MCF 10A (cell line): ENCODE measurements at regions not wholly inside any gene's neighbourhood (a gene's known extent, or its start where the extent isn't known, plus 50 kb on each side); places are given as distances from the start of the nearest gene placed in this dataset.
"Not testable (repeated sequence)": the region's sequence is repeated elsewhere in the genome, so short reads cannot be mapped to it uniquely, and the experiment has no call there.

Source experiments
- BruUV-seq: library from RNA; stranded (reverse); fragments of 400-500 nt; replicated peaks from 2 replicates; lab custom pipeline; 2021; lab: Mats Ljungman, UMichigan
- CTCF ChIA-PET: fragments of 300-600 bp; sonication (Branson Sonifier 250); formaldehyde crosslinking; extraction: SDS; loops from one replicate; lab custom pipeline; 2021; ENCODE audit warnings: antibody characterized with exemption, inconsistent platforms; lab: Yijun Ruan, JAX
- POLR2A ChIA-PET: fragments of 300-600, 350-650 bp; sonication (Branson Sonifier 250); formaldehyde crosslinking; extraction: SDS; loops from one replicate; lab custom pipeline; 2020; ENCODE audit warnings: antibody characterized with exemption, inconsistent platforms; lab: Yijun Ruan, JAX
- DNase-seq: peaks from one replicate; pipeline ENCODE4 v3.0.0-alpha.2; 2018; ENCODE audit not compliant: unreplicated experiment
- H3K27ac Mint-ChIP-seq: one replicate; pipeline ENCODE4 v1.8.0; 2022; ENCODE audit warnings: mild to moderate bottlenecking, low read depth, mixed read lengths; ENCODE audit not compliant: unreplicated experiment
- H3K27me3 Mint-ChIP-seq: one replicate; pipeline ENCODE4 v1.8.0; 2022; ENCODE audit warnings: mixed read lengths; ENCODE audit not compliant: insufficient read depth, unreplicated experiment
- H3K36me3 Mint-ChIP-seq: one replicate; pipeline ENCODE4 v1.8.0; 2022; ENCODE audit warnings: mild to moderate bottlenecking, moderate library complexity, mixed read lengths; ENCODE audit not compliant: insufficient read depth, unreplicated experiment
- H3K4me1 Mint-ChIP-seq: one replicate; pipeline ENCODE4 v1.8.0; 2022; ENCODE audit warnings: mixed read lengths; ENCODE audit not compliant: insufficient read depth, unreplicated experiment
- H3K4me3 Mint-ChIP-seq: one replicate; pipeline ENCODE4 v1.8.0; 2022; ENCODE audit warnings: mild to moderate bottlenecking, moderate library complexity, mixed read lengths; ENCODE audit not compliant: unreplicated experiment
- H3K9me3 Mint-ChIP-seq: one replicate; pipeline ENCODE4 v1.8.0; 2022; ENCODE audit warnings: mixed read lengths; ENCODE audit not compliant: unreplicated experiment
- CTCF ChIP-seq: fragments of 200-600 bp; IDR thresholded peaks from one replicate; pipeline ENCODE4 v1.8.0; 2022; ENCODE audit warnings: antibody characterized with exemption, mild to moderate bottlenecking; ENCODE audit not compliant: unreplicated experiment
- intact Hi-C: fragments of 100-400 bp; cut with micrococcal nuclease; formaldehyde crosslinking; loops from 2 replicates; pipeline ENCODE4 v1.14.1; 2022

- DNase-seq: no peak
- Mint-ChIP-seq H3K27ac (no peak overlapping the region), H3K4me3 (no peak overlapping the region), H3K27me3 (peaks cover 19% of the 10 kb centered on the region), H3K4me1 (peaks cover under 1% of the 10 kb centered on the region), H3K9me3 (peaks cover 20% of the 10 kb centered on the region), H3K36me3 (no peaks in the 10 kb centered on the region)
- CTCF ChIA-PET: interaction anchor here (0.6 to 1.3 kb wide), 5 partner anchors 24 to 638 kb away, joined by 3 to 4 read pairs (median 3); no protein-coding TSS in a partner anchor
- POLR2A ChIA-PET: no interaction called here
- no peak for TF ChIP-seq CTCF
- no TSS peak for BruUV-seq
- intact Hi-C loops: no loop called here
Measured at GRCh38 chr7:131943211-131943610, 386.8 kb upstream of the PODXL start.

GRCh38 chr7:131942287-131943150 is 386.1 kb upstream of the PODXL start:
- H3K27me3 Mint-ChIP-seq: peaks cover 19% of the 10 kb centered on the region
- no peaks in the 10 kb centered on the region for H3K36me3 Mint-ChIP-seq
- CTCF ChIA-PET: interaction anchor here (0.6 to 1.3 kb wide), 5 partner anchors 23 to 638 kb away, joined by 3 to 4 read pairs (median 3); no protein-coding TSS in a partner anchor
- peaks cover 20% of the 10 kb centered on the region for H3K9me3 Mint-ChIP-seq
- H3K4me3 Mint-ChIP-seq: no peak overlapping the region
- no peaks in the 10 kb centered on the region for H3K4me1 Mint-ChIP-seq
- POLR2A ChIA-PET: no interaction called here
- no peak for TF ChIP-seq CTCF
- BruUV-seq: no TSS peak
- H3K27ac Mint-ChIP-seq: no peak overlapping the region
- DNase-seq: no peak
- intact Hi-C loops: no loop called here

GRCh38 chr7:131941291-131941690 is 384.9 kb upstream of the PODXL start:
- H3K36me3 Mint-ChIP-seq: no peaks in the 10 kb centered on the region
- no peaks in the 10 kb centered on the region for H3K4me1 Mint-ChIP-seq
- peaks cover 19% of the 10 kb centered on the region for H3K27me3 Mint-ChIP-seq
- intact Hi-C loops: no loop called here
- no peak for TF ChIP-seq CTCF
- ChIA-PET CTCF (interaction anchor here (0.6 to 1.3 kb wide), 2 partner anchors 204 to 1560 kb away, joined by 3 read pairs; no protein-coding TSS in a partner anchor), POLR2A (no interaction called here)
- H3K27ac Mint-ChIP-seq: no peak overlapping the region
- no TSS peak for BruUV-seq
- no peak for DNase-seq
- H3K9me3 Mint-ChIP-seq: peaks cover 20% of the 10 kb centered on the region
- H3K4me3 Mint-ChIP-seq: no peak overlapping the region

GRCh38 chr7:131940621-131941165 is 384.3 kb upstream of the PODXL start:
- BruUV-seq: no TSS peak
- intact Hi-C loops: no loop called here
- Mint-ChIP-seq H3K27me3 (peaks cover 19% of the 10 kb centered on the region), H3K36me3 (no peaks in the 10 kb centered on the region), H3K4me1 (no peaks in the 10 kb centered on the region), H3K9me3 (peaks cover 20% of the 10 kb centered on the region), H3K4me3 (no peak overlapping the region), H3K27ac (no peak overlapping the region)
- TF ChIP-seq CTCF: no peak
- ChIA-PET POLR2A (no interaction called here), CTCF (interaction anchor here (1.3 kb wide), 1 partner anchor 205 kb away, joined by 3 read pairs; no protein-coding TSS in a partner anchor)
- DNase-seq: no peak

- BruUV-seq, POLR2A ChIA-PET, DNase-seq, H3K36me3 Mint-ChIP-seq, H3K27ac Mint-ChIP-seq, H3K4me3 Mint-ChIP-seq, intact Hi-C loops, H3K4me1 Mint-ChIP-seq: not testable (repeated sequence)
- CTCF ChIA-PET: interaction anchor here (0.6 to 0.7 kb wide), 2 partner anchors 9 to 215 kb away, joined by 3 read pairs; no protein-coding TSS in a partner anchor
- H3K9me3 Mint-ChIP-seq: peaks cover 20% of the 10 kb centered on the region
- peaks cover 10% of the 10 kb centered on the region for H3K27me3 Mint-ChIP-seq
Measured at GRCh38 chr7:131938788-131939187, 382.4 kb upstream of the PODXL start.
